Gastroesophageal sphincter (tissue), 4 donors: ENCODE measurements at regions not wholly inside any gene's neighbourhood (a gene's known extent, or its start where the extent isn't known, plus 50 kb on each side); places are given as distances from the start of the nearest gene placed in this dataset.

Experiments used
- ATAC-seq: fragments of 150-250 bp; one replicate; pipeline ENCODE4 v1.9.1; 2016; ENCODE audit warnings: mild to moderate bottlenecking, moderate library complexity
- H3K27ac ChIP-seq, 4 donors: fragments of 200-600 bp; sonication (generic) in 3 of 4; 1 replicate in 3 of 4; 2 replicates in 1 of 4; pipeline ENCODE4 v1.5.1; 2016 to 2019
- H3K27me3 ChIP-seq: fragments of 200-600 bp; sonication (generic); one replicate; pipeline ENCODE4 v1.5.1; 2019
- H3K36me3 ChIP-seq, 2 donors: fragments of 200-600 bp; sonication (generic); one replicate each; pipeline ENCODE4 v1.5.1; 2019; ENCODE audit warnings: control low read depth in 1 of 2
- H3K4me1 ChIP-seq, 3 donors: fragments of 200-600 bp; sonication (generic); 1 replicate in 2 of 3; 2 replicates in 1 of 3; pipeline ENCODE4 v1.5.1; 2016 to 2019; ENCODE audit warnings: control low read depth in 2 of 3
- H3K4me3 ChIP-seq, 2 donors: fragments of 200-600 bp; sonication (generic); one replicate each; pipeline ENCODE4 v1.5.1; 2019; ENCODE audit warnings: mild to moderate bottlenecking in 1 of 2, moderate library complexity in 1 of 2
- H3K9me3 ChIP-seq, 3 donors: fragments of 200-600 bp; sonication (generic); one replicate each; pipeline ENCODE4 v1.5.1; 2017 to 2019; ENCODE audit warnings: control low read depth in 2 of 3
- EP300 ChIP-seq: sonication (generic); formaldehyde crosslinking; IDR thresholded peaks from one replicate; pipeline ENCODE4 v1.6.1; 2017; ENCODE audit warnings: antibody characterized with exemption, mild to moderate bottlenecking
- POLR2A ChIP-seq, 2 donors: fragments of 450-650 bp; IDR thresholded peaks; one replicate each; pipeline ENCODE4 v1.6.1; 2017; ENCODE audit warnings: antibody characterized with exemption in 2 of 2, mild to moderate bottlenecking in 2 of 2, moderate library complexity in 1 of 2
- POLR2AphosphoS5 ChIP-seq: sonication (generic); formaldehyde crosslinking; IDR thresholded peaks from one replicate; pipeline ENCODE4 v1.6.1; 2017; ENCODE audit warnings: antibody characterized with exemption
- WGBS, 2 donors: methylation state at CpG; one replicate each; pipeline ENCODE4 v1.1.5; 2018; ENCODE audit warnings: low coverage in 1 of 2; 5-methylcytosine and 5-hydroxymethylcytosine counted together
- TF ChIP-seq, protein P1 (sequence below), 4 experiments: fragments of 200-600 bp in 2 of 4; fragments of 450-650 bp in 2 of 4; sonication (generic) in 1 of 4; IDR thresholded peaks; one replicate each; pipeline ENCODE4 v1.5.1; 2017 to 2019; ENCODE audit warnings: antibody characterized with exemption in 4 of 4, mild to moderate bottlenecking in 2 of 4, moderate library complexity in 2 of 4

DNA sequence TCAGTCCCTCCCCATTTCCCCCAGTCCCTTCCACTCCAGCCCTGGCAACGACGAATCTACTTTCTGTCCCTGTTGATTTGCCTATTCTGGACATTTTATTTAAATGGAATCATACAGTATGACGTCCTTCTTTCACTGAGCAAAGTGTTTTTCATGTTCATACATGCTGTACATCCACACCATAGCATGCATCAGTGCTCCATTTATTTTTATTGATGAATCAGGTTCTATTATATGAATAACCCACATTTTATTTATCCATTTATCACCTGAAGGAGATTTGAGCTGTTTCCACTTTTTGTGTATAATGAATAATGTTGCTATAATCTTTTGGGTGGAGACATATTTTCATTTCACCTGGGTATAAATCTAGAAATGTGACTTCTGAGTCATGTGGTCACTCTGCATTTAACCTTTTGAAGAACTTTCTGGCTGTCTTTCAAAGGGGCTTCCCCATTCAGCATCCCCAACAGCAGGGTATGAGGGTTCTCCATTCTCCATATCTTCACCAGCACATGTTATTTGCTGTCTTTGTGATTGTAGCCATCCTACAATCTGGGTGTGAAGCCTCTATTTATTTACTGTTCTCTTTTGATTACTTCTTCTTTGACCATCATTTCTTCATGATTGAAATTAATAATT lies 531.7 kb downstream of the ETS1 start:
- Histone ChIP-seq H3K27ac (no peak overlapping the region), H3K4me1 (no peaks in the 10 kb centered on the region), H3K36me3 (no peaks in the 10 kb centered on the region), H3K9me3 (no peaks in the 10 kb centered on the region), H3K4me3 (no peak overlapping the region), H3K27me3 (no peaks in the 10 kb centered on the region)
- no peak for TF ChIP-seq POLR2A (IDR thresholded peaks at IDR 0.05)
- TF ChIP-seq POLR2AphosphoS5 = no peak
- TF ChIP-seq, protein P1, sequence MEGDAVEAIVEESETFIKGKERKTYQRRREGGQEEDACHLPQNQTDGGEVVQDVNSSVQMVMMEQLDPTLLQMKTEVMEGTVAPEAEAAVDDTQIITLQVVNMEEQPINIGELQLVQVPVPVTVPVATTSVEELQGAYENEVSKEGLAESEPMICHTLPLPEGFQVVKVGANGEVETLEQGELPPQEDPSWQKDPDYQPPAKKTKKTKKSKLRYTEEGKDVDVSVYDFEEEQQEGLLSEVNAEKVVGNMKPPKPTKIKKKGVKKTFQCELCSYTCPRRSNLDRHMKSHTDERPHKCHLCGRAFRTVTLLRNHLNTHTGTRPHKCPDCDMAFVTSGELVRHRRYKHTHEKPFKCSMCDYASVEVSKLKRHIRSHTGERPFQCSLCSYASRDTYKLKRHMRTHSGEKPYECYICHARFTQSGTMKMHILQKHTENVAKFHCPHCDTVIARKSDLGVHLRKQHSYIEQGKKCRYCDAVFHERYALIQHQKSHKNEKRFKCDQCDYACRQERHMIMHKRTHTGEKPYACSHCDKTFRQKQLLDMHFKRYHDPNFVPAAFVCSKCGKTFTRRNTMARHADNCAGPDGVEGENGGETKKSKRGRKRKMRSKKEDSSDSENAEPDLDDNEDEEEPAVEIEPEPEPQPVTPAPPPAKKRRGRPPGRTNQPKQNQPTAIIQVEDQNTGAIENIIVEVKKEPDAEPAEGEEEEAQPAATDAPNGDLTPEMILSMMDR (IDR thresholded peaks at IDR 0.05) = no peak
- TF ChIP-seq EP300 = no peak
- WGBS, 2 donors = 76 to 80% methylated on average over 3 of the region's 3 CpGs
- ATAC-seq = no peak

GRCh38 chr11:128053981-128054931 lies 533.1 kb downstream of the ETS1 start:
- no peaks in the 10 kb centered on the region for H3K4me1 ChIP-seq
- no peak overlapping the region for H3K4me3 ChIP-seq
- TF ChIP-seq, protein P1 (IDR thresholded peaks at IDR 0.05) = no peak
- TF ChIP-seq EP300 = no peak
- TF ChIP-seq POLR2A (IDR thresholded peaks at IDR 0.05) = no peak
- no peak for TF ChIP-seq POLR2AphosphoS5
- H3K36me3 ChIP-seq = no peaks in the 10 kb centered on the region
- no peaks in the 10 kb centered on the region for H3K27me3 ChIP-seq
- H3K9me3 ChIP-seq = no peaks in the 10 kb centered on the region
- WGBS, 2 donors = 77 to 78% methylated on average over 2 of the region's 2 CpGs
- no peak overlapping the region for H3K27ac ChIP-seq
- ATAC-seq = no peak

- no peaks in the 10 kb centered on the region for H3K36me3 ChIP-seq
- ATAC-seq = no peak
- no peaks in the 10 kb centered on the region for H3K9me3 ChIP-seq
- WGBS, 2 donors = 47 to 52% methylated on average over 2 of the region's 2 CpGs
- no peak for TF ChIP-seq POLR2AphosphoS5
- no peak for TF ChIP-seq EP300
- TF ChIP-seq, protein P1 (IDR thresholded peaks at IDR 0.05) = no peak
- no peak for TF ChIP-seq POLR2A (IDR thresholded peaks at IDR 0.05)
- peaks cover 3% of the 10 kb centered on the region for H3K27me3 ChIP-seq
- no peaks in the 10 kb centered on the region for H3K4me1 ChIP-seq
- H3K27ac ChIP-seq = no peak overlapping the region
- H3K4me3 ChIP-seq = no peak overlapping the region
Observed at GRCh38 chr11:128052912-128053641, 534.3 kb downstream of the ETS1 start.

GRCh38 chr11:128048121-128048520 lies 539.2 kb downstream of the ETS1 start:
- no peak overlapping the region for H3K27ac ChIP-seq

More at GRCh38 chr11:128048121-128048520, 539.2 kb downstream of the ETS1 start:
- Histone ChIP-seq H3K4me1 (no peaks in the 10 kb centered on the region), H3K4me3 (no peak overlapping the region), H3K9me3 (no peaks in the 10 kb centered on the region), H3K36me3 (no peaks in the 10 kb centered on the region), H3K27me3 (peaks cover 3% of the 10 kb centered on the region)
- TF ChIP-seq, protein P1 (IDR thresholded peaks at IDR 0.05) = no peak
- TF ChIP-seq EP300 (no peak), POLR2A (IDR thresholded peaks at IDR 0.05) (no peak), POLR2AphosphoS5 (no peak)
- 88 to 89% methylated on average over 1 to 4 of the region's 4 CpGs for WGBS, 2 donors
- no peak for ATAC-seq
